ENCODE measurements at regions not wholly inside any gene's neighbourhood (a gene's known extent, or its start where the extent isn't known, plus 50 kb on each side); places are given as distances from the start of the nearest gene placed in this dataset.

GRCh38 chr6:87926072-87926471, 121.6 kb upstream of the SPACA1 start:
- TF ChIP-seq CTCF (IDR thresholded peaks at IDR 0.05; ENCODE audit: borderline replicate concordance, insufficient read depth, low read depth, low read length) = no peak
- H3K4me3 ChIP-seq (ENCODE audit: low read depth, low read length) = no peak overlapping the region

GRCh38 chr6:87925373-87926060, 122.1 kb upstream of the SPACA1 start:
- H3K4me3 ChIP-seq (ENCODE audit: low read depth, low read length) = no peak overlapping the region
- no peak for TF ChIP-seq CTCF (IDR thresholded peaks at IDR 0.05; ENCODE audit: borderline replicate concordance, insufficient read depth, low read depth, low read length)

- no peak for TF ChIP-seq CTCF (IDR thresholded peaks at IDR 0.05; ENCODE audit: borderline replicate concordance, insufficient read depth, low read depth, low read length)
- H3K4me3 ChIP-seq (ENCODE audit: low read depth, low read length) = no peak overlapping the region
These were observed 124.1 kb upstream of the SPACA1 start for GRCh38 chr6:87923389-87924050.

GRCh38 chr6:87922947-87923330, 124.7 kb upstream of the SPACA1 start:
- TF ChIP-seq CTCF (IDR thresholded peaks at IDR 0.05; ENCODE audit: borderline replicate concordance, insufficient read depth, low read depth, low read length) = no peak
- H3K4me3 ChIP-seq (ENCODE audit: low read depth, low read length) = no peak overlapping the region

- no peak for TF ChIP-seq CTCF (IDR thresholded peaks at IDR 0.05; ENCODE audit: borderline replicate concordance, insufficient read depth, low read depth, low read length)
- H3K4me3 ChIP-seq (ENCODE audit: low read depth, low read length) = no peak overlapping the region
These were observed 125.3 kb upstream of the SPACA1 start for GRCh38 chr6:87922196-87922946.

- TF ChIP-seq CTCF (IDR thresholded peaks at IDR 0.05; ENCODE audit: borderline replicate concordance, insufficient read depth, low read depth, low read length) = no peak
- H3K4me3 ChIP-seq (ENCODE audit: low read depth, low read length) = no peak overlapping the region
These were observed 126.6 kb upstream of the SPACA1 start for GRCh38 chr6:87921034-87921433.
